Upper lobe of left lung (tissue), 4 donors: ENCODE measurements at regions not wholly inside any gene's neighbourhood (a gene's known extent, or its start where the extent isn't known, plus 50 kb on each side); places are given as distances from the start of the nearest gene placed in this dataset.

Source experiments
- EP300 ChIP-seq, 4 donors: sonication (generic); formaldehyde crosslinking; IDR thresholded peaks; one replicate each; pipeline ENCODE4 v1.5.1; 2017; ENCODE audit warnings: antibody characterized with exemption in 4 of 4, control low read depth in 2 of 4
- TF ChIP-seq, protein P1 (sequence below), 6 experiments: fragments of 450-650 bp in 4 of 6; fragments of 200-600 bp in 2 of 6; sonication (generic) in 2 of 6; IDR thresholded peaks; one replicate each; pipeline ENCODE4 v1.5.1; 2016 to 2019; ENCODE audit warnings: antibody characterized with exemption in 6 of 6

DNA sequence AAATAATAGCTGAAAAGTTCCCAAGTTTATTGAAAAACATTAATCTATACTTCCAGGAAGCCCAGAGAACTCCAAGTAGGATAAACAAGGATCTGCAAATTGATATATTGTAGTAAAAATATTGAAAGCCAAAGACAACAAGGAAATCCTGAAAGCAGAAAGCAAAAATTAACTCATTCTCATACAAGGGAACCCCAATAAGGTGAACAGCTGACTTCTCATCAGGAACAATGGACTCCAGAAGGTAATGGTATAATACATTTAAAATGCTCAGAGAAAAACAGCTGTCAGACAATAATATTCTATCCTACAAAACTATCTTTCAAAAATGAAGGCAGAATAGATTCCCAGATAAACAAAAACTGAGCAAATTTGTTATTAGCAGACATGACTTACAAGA is 138.1 kb upstream of the BMP4 start:
- TF ChIP-seq, protein P1, sequence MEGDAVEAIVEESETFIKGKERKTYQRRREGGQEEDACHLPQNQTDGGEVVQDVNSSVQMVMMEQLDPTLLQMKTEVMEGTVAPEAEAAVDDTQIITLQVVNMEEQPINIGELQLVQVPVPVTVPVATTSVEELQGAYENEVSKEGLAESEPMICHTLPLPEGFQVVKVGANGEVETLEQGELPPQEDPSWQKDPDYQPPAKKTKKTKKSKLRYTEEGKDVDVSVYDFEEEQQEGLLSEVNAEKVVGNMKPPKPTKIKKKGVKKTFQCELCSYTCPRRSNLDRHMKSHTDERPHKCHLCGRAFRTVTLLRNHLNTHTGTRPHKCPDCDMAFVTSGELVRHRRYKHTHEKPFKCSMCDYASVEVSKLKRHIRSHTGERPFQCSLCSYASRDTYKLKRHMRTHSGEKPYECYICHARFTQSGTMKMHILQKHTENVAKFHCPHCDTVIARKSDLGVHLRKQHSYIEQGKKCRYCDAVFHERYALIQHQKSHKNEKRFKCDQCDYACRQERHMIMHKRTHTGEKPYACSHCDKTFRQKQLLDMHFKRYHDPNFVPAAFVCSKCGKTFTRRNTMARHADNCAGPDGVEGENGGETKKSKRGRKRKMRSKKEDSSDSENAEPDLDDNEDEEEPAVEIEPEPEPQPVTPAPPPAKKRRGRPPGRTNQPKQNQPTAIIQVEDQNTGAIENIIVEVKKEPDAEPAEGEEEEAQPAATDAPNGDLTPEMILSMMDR (IDR thresholded peaks at IDR 0.05): no peak
- TF ChIP-seq EP300 (IDR thresholded peaks at IDR 0.05): no peak
